NCI-H2196 treated with DMSO at 0.1 percent for 48 hours (cell line): ENCODE measurements at regions not wholly inside any gene's neighbourhood (a gene's known extent, or its start where the extent isn't known, plus 50 kb on each side); places are given as distances from the start of the nearest gene placed in this dataset.

ENCODE experiments used
- DNase-seq: peaks from one replicate; lab custom pipeline; 2025; ENCODE audit not compliant: unreplicated experiment; lab: John Stamatoyannopoulos, UW

GRCh38 chr1:187294421-187295201 lies 465.9 kb downstream of the PLA2G4A start:
- no peak for DNase-seq

GRCh38 chr1:187300081-187300480 lies 471.3 kb downstream of the PLA2G4A start:
- DNase-seq = no peak

GRCh38 chr1:187306710-187307415 lies 478.1 kb downstream of the PLA2G4A start:
- no peak for DNase-seq

- DNase-seq = no peak
Observed at GRCh38 chr1:187310038-187310631, 481.4 kb downstream of the PLA2G4A start.

- DNase-seq = no peak
Observed at GRCh38 chr1:187313115-187313514, 484.4 kb downstream of the PLA2G4A start.

- DNase-seq = no peak
Observed at GRCh38 chr1:187326557-187326956, 497.8 kb downstream of the PLA2G4A start.

- DNase-seq = no peak
Observed at GRCh38 chr1:187336441-187337168, 507.9 kb downstream of the PLA2G4A start.

GRCh38 chr1:187338762-187339412 lies 510.1 kb downstream of the PLA2G4A start:
- DNase-seq = no peak

- DNase-seq = no peak
Observed at GRCh38 chr1:187342495-187342894, 513.7 kb downstream of the PLA2G4A start.

- DNase-seq = no peak
Observed at GRCh38 chr1:187374082-187374481, 545.3 kb downstream of the PLA2G4A start.

- DNase-seq = no peak
Observed at GRCh38 chr1:187374742-187375141, 546.0 kb downstream of the PLA2G4A start.

GRCh38 chr1:187383366-187383765 lies 554.6 kb downstream of the PLA2G4A start:
- DNase-seq = no peak

GRCh38 chr1:187384504-187384903 lies 555.8 kb downstream of the PLA2G4A start:
- DNase-seq = no peak

GRCh38 chr1:187390215-187390818 lies 561.6 kb downstream of the PLA2G4A start:
- no peak for DNase-seq

GRCh38 chr1:187396226-187396625 lies 567.5 kb downstream of the PLA2G4A start:
- no peak for DNase-seq

- no peak for DNase-seq
Observed at GRCh38 chr1:187396929-187397796, 568.4 kb downstream of the PLA2G4A start.

- no peak for DNase-seq
Observed at GRCh38 chr1:187408212-187409004, 579.7 kb downstream of the PLA2G4A start.

- no peak for DNase-seq
Observed at GRCh38 chr1:187409341-187409740, 580.6 kb downstream of the PLA2G4A start.

GRCh38 chr1:187411118-187411517 lies 582.4 kb downstream of the PLA2G4A start:
- DNase-seq = no peak
